ENCODE measurements at regions not wholly inside any gene's neighbourhood (a gene's known extent, or its start where the extent isn't known, plus 50 kb on each side); places are given as distances from the start of the nearest gene placed in this dataset.

DNA sequence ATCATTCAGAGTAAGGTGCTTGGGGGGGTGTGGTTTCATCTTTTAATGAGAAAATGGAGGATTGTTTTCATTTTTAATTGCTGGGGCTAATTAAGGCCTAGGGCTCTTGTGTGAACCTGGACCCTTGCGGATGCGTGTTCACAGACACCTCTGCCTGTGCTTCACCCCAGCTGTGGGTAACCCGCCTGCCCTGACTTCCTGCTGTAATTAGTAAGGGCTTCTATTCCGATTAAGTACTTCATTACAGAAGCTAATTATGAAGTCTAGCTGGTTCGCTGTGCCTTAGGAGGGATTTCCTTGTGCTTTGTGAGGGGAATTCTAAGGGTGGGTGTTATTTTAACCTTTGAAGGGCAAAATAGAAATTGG is 215.3 kb downstream of the PMP22 start (continued):
- TF ChIP-seq, protein P1, sequence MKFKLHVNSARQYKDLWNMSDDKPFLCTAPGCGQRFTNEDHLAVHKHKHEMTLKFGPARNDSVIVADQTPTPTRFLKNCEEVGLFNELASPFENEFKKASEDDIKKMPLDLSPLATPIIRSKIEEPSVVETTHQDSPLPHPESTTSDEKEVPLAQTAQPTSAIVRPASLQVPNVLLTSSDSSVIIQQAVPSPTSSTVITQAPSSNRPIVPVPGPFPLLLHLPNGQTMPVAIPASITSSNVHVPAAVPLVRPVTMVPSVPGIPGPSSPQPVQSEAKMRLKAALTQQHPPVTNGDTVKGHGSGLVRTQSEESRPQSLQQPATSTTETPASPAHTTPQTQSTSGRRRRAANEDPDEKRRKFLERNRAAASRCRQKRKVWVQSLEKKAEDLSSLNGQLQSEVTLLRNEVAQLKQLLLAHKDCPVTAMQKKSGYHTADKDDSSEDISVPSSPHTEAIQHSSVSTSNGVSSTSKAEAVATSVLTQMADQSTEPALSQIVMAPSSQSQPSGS (CRISPR knock-in tag; IDR thresholded peaks at IDR 0.05): no peak
- TF ChIP-seq PTTG1 (tag; IDR thresholded peaks at IDR 0.05; ENCODE audit: low read depth): no peak

DNA sequence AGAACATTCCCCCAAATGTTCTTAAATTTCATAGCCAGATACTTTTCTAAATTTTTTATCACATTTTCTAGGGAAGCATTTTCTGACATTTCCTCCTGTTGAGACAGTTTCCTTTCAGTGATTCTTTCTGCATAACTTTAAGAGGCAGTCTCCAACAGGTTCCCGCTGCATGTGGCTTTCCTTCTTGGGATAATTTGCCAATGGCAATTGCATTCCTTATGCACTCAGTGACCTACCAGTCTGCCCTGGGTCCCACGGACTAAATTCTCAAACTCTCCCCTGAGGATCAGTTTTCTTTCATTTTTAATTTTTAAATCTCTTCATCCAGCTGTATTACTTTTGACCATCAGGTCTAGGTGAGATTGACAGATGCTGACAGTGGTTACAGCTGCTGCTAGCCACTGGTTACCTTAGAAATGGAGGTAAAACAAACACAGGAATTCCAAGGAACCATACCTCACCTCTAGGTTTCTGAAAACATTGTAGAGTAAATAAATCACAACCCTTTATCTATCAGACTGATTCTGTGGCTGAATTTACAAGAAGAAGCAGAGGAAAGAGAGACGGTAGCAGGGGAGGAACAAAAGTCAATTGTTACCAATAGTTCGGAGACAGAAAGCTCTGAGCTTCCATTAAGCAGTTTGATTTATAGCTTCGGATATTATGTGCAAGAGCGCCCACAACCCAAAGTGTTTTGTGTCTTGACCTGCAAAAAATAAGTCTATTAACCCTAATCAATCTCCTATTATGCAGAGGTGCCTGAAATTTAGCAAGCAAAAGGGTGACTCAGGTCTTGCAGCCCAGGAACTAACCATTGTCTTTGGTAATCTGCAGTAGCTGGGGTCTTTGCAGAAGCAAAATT is 216.0 kb downstream of the PMP22 start:
- H4K20me1 ChIP-seq (replicated peaks; ENCODE audit: control insufficient read depth, insufficient read depth, low read length): no peaks in the 10 kb centered on the region
- H3K9me3 ChIP-seq (replicated peaks; ENCODE audit: control insufficient read depth, insufficient read depth, low read depth, low read length): no peaks in the 10 kb centered on the region
- no peaks in the 10 kb centered on the region for H3K36me3 ChIP-seq (ENCODE audit: control insufficient read depth, insufficient read depth, low read length)
- in situ Hi-C loops (cut with MboI) (no loop called here), intact Hi-C loops (cut with micrococcal nuclease) (no loop called here)
- ChIA-PET CTCF (ENCODE audit: low intra/inter-chr PET ratio) (no interaction called here), POLR2A (no interaction called here)
- no peaks in the 10 kb centered on the region for H3K4me1 ChIP-seq (replicated peaks in 1 of 2; ENCODE audit: control insufficient read depth in 2 of 2, insufficient read depth in 2 of 2, low read length in 2 of 2)
- BruUV-seq (replicated peaks): no TSS peak
- no peaks in the 10 kb centered on the region for H3K27me3 ChIP-seq (ENCODE audit: control insufficient read depth in 2 of 2, insufficient read depth in 2 of 2, low read length in 2 of 2)
- TF ChIP-seq HMG20A (CRISPR knock-in tag; conservative IDR thresholded peaks at IDR 0.05) (no peak), ESRRB (CRISPR knock-in tag; IDR thresholded peaks at IDR 0.05; ENCODE audit: borderline replicate concordance) (no peak), ZNF57 (CRISPR knock-in tag; IDR thresholded peaks at IDR 0.05) (no peak), ATF7 (IDR thresholded peaks at IDR 0.05) (no peak), ZNF696 (CRISPR knock-in tag; conservative IDR thresholded peaks at IDR 0.05) (no peak)
- TF ChIP-seq, protein P2, sequence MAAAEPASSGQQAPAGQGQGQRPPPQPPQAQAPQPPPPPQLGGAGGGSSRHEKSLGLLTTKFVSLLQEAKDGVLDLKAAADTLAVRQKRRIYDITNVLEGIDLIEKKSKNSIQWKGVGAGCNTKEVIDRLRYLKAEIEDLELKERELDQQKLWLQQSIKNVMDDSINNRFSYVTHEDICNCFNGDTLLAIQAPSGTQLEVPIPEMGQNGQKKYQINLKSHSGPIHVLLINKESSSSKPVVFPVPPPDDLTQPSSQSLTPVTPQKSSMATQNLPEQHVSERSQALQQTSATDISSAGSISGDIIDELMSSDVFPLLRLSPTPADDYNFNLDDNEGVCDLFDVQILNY (CRISPR knock-in tag; IDR thresholded peaks at IDR 0.05): no peak
- FAIRE-seq (no peak), DNase-seq (ENCODE audit: extremely low read depth in 1 of 4, low spot score in 3 of 4) (no peak), ATAC-seq (no peak)
- no peak overlapping the region for H2AFZ ChIP-seq (ENCODE audit: low read depth, low read length)
- no peaks in the 10 kb centered on the region for H3K79me2 ChIP-seq (ENCODE audit: control insufficient read depth, insufficient read depth, low read length)
- H3K27ac ChIP-seq (ENCODE audit: extremely low read depth, low read depth, low read length): no peak overlapping the region
- no peak overlapping the region for H3K9ac ChIP-seq (ENCODE audit: insufficient read depth in 1 of 2, low read depth in 2 of 2, low read length in 2 of 2)
- H3K9me1 ChIP-seq (ENCODE audit: control insufficient read depth, insufficient read depth, low read length): no peaks in the 10 kb centered on the region
- 2% methylated on average over 6 of the region's 6 CpGs for WGBS (ENCODE audit: insufficient coverage, low coverage, missing lambda C conversion rate)
- no peak overlapping the region for H3K4me2 ChIP-seq (ENCODE audit: insufficient read depth, low read length)
- H3K4me3 ChIP-seq: no peak overlapping the region
